GM19324 (cell line): ENCODE measurements at regions not wholly inside any gene's neighbourhood (a gene's known extent, or its start where the extent isn't known, plus 50 kb on each side); places are given as distances from the start of the nearest gene placed in this dataset.
"Not testable (repeated sequence)": the region's sequence is repeated elsewhere in the genome, so short reads cannot be mapped to it uniquely, and the experiment has no call there.

Source experiments
- ATAC-seq: cut with Tn5 transposase; IDR thresholded peaks from one replicate; pipeline ENCODE4 v1.9.1; 2021; ENCODE audit warnings: mild to moderate bottlenecking, moderate library complexity; ENCODE audit not compliant: unreplicated experiment, low FRiP score

- ATAC-seq = not testable (repeated sequence)
Measured at GRCh38 chr17:77843255-77843895, 115.1 kb upstream of the TNRC6C start.

GRCh38 chr17:77843896-77844295 is 114.6 kb upstream of the TNRC6C start:
- ATAC-seq = no peak

- no peak for ATAC-seq
Measured at GRCh38 chr17:77844681-77845080, 113.8 kb upstream of the TNRC6C start.

- ATAC-seq = no peak
Measured at GRCh38 chr17:77845541-77846225, 112.8 kb upstream of the TNRC6C start.

- no peak for ATAC-seq
Measured at GRCh38 chr17:77846531-77847085, 111.9 kb upstream of the TNRC6C start.

- ATAC-seq = no peak
Measured at GRCh38 chr17:77847221-77848085, 111.0 kb upstream of the TNRC6C start.

GRCh38 chr17:77848257-77848656 is 110.2 kb upstream of the TNRC6C start:
- ATAC-seq = no peak

GRCh38 chr17:77849239-77849638 is 109.3 kb upstream of the TNRC6C start:
- no peak for ATAC-seq

- ATAC-seq = no peak
Measured at GRCh38 chr17:77851921-77852320, 106.6 kb upstream of the TNRC6C start.

- ATAC-seq = no peak
Measured at GRCh38 chr17:77852731-77853130, 105.8 kb upstream of the TNRC6C start.

GRCh38 chr17:77853191-77853977 is 105.1 kb upstream of the TNRC6C start:
- ATAC-seq = no peak

GRCh38 chr17:77854083-77854758 is 104.3 kb upstream of the TNRC6C start:
- ATAC-seq = no peak

GRCh38 chr17:77854759-77855745 is 103.5 kb upstream of the TNRC6C start:
- ATAC-seq = no peak

GRCh38 chr17:77856551-77857305 is 101.8 kb upstream of the TNRC6C start:
- no peak for ATAC-seq

- no peak for ATAC-seq
Measured at GRCh38 chr17:77857306-77857555, 101.3 kb upstream of the TNRC6C start.

- no peak for ATAC-seq
Measured at GRCh38 chr17:77857613-77858012, 100.9 kb upstream of the TNRC6C start.

- ATAC-seq = no peak
Measured at GRCh38 chr17:77858291-77859034, 100.0 kb upstream of the TNRC6C start.
